ENCODE measurements at regions not wholly inside any gene's neighbourhood (a gene's known extent, or its start where the extent isn't known, plus 50 kb on each side); places are given as distances from the start of the nearest gene placed in this dataset.

DNA sequence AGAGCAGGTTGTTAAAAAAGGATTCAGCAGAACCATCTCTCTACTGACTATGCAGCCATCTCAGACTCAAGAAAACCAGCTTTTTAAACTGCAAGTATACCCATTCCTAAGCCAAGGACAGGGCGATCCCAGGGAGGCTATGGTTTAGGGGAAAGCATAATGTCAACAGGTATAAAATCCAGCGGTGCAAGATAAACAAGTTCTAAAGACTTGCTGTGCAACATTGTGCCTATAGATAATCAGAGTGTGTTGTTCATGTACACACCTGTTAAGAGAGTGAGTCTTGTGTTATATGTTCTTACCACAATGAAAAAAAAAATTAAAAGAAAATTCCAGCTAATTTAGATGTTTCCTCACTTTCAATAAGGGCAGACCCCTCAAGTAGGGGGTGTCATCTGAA, 63.6 kb upstream of the DIRAS2 start:
- no peak for TF ChIP-seq CTCF (IDR thresholded peaks at IDR 0.05)
- TF ChIP-seq POLR2A (IDR thresholded peaks at IDR 0.05), result no peak
